CMK (cell line): ENCODE measurements at regions not wholly inside any gene's neighbourhood (a gene's known extent, or its start where the extent isn't known, plus 50 kb on each side); places are given as distances from the start of the nearest gene placed in this dataset.
A peak's percentile ranks its signal among the peaks of the same experiment; 100 is the strongest.
"Not testable (repeated sequence)": the region's sequence is repeated elsewhere in the genome, so short reads cannot be mapped to it uniquely, and the experiment has no call there.

Source experiments
- DNase-seq: peaks from one replicate; pipeline ENCODE4 v3.0.0-alpha.2; 2010; ENCODE audit warnings: low read depth

DNA sequence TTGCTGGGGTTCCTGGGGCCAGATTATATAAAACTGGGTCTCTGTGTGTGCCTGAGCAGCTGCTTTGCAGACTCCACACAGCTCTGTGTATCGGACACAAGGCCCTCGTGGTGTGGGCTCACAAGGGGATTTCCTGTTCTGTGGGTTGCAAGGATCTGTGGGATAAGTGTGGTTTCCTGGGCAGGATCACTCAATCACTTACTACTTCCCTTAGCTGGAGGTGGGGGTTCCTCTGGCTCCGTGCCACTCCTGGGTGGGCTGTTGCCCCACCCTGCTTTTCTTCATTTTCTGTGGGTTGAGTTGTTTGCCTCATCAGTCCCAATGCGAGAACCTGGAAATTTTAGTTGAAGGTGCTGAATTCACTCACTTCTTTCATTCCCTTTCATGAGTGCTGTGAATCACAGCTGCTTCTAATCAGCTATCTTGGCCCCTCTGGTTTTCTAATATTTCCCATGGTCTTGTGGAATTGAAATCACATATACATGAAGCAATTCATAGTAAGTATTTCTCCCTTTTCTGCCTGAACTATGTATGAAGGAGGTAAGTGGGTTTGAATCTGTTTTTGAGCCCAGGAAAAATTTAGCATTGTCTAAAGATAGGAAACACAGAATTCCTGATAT lies 196.3 kb downstream of the DCDC2C start:
- no peak for DNase-seq

DNA sequence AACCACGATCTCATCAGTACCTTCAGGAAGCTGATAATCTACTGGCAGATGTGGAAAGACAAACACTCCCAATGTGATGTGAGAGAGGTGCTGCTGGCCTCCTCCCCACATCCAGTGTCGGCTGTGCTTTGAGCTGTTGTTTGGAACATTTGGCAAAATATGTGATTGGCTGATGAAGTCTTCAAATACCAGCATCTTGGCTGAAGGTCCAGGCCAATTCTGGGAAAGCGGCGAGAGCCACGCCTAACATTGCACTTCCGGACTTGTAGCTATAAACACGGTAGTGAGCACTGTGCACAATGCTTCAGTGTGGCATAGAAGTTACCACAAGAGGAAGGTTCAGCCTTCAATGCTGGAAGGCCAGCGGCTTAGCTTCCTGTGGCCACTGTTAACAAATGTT lies 198.8 kb downstream of the DCDC2C start:
- no peak for DNase-seq

DNA sequence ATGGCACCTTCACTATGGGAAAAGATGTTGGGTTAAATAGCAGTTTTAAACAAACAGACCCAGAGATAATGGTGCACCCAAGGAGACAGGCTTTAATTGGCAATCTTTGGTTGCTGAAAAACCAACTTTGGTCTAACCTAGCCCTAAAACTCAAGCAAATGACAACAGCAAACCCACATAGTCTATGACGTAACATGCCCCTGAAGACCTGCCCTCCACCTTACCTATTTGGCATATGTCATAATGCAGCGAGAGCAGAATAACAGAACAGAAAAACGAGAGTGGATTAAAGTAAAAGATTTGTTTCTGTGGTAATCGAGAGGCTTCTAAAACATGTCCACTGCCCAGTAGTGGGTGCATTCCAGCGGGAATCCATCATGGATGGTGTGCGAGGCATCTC lies 200.7 kb downstream of the DCDC2C start:
- no peak for DNase-seq

- DNase-seq, result not testable (repeated sequence)
These were observed 205.1 kb downstream of the DCDC2C start for GRCh38 chr2:3908498-3908897.

- no peak for DNase-seq
These were observed 208.6 kb downstream of the DCDC2C start for GRCh38 chr2:3911882-3912455.

DNA sequence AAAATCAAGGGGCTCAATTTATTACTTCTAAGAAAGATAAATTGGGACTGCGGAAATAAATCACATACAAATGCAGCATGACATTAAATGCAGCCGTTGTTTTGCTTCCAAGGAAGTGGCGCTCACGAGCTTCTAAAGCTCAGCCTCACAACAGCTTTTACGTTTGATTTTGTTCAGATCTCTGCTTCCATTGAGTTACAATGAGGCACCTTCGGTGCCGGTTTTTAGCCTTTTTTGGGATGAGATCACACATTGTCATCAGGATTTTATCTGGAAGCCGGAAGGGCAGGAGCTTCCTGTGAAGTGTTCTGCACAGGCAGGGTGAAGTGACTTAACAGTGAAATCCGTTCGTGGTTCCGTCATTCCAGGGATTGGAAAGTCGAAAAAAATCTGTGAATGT lies 209.8 kb downstream of the DCDC2C start:
- no peak for DNase-seq

- DNase-seq, result no peak
These were observed 210.9 kb downstream of the DCDC2C start for GRCh38 chr2:3914241-3914640.

DNA sequence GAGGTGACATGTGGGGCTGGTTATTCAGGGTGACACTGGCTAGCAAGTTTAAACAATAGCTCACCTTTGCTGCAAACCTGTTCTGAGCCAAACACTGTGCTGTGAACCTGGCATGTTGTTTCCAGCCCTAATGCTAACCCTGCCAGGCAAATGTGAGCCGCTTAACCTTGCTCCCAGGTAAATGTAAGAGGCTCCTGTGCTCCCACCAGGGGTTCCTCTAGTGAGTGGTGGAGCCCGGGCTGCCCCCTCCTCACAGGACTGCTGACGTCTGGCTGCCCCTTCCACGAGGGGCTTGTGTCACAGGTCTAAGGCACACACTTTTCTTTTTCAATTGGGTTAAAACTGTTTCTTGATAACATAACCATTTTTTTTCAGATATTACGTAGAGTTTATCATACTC lies 223.7 kb downstream of the DCDC2C start:
- DNase-seq, result no peak

GRCh38 chr2:3929374-3929773 lies 226.0 kb downstream of the DCDC2C start:
- no peak for DNase-seq

GRCh38 chr2:3930246-3930645 lies 226.9 kb downstream of the DCDC2C start:
- DNase-seq, result no peak

GRCh38 chr2:3940661-3941060 lies 237.3 kb downstream of the DCDC2C start:
- no peak for DNase-seq

DNA sequence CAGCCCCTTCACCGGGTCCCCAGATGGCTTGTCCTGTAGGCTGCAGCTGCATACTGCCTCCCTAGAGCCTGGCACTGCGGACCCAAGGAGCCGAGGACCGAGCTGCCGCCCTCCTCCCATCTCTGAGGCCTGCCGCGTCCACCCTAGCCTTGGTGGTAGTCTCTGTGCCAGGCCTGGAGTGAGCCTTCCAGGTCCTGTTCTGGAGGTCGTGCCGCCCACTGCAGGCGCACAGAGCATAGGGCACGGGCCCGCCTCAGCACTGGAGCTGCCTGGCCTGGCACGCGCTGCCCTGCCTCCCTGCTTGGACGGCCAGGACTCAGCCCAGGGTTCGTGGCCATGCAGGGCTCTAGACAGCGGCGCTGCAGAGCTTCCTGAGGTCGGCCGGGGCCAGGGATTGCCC lies 239.5 kb downstream of the DCDC2C start:
- no peak for DNase-seq

- no peak for DNase-seq
These were observed 240.7 kb downstream of the DCDC2C start for GRCh38 chr2:3944071-3944470.

DNA sequence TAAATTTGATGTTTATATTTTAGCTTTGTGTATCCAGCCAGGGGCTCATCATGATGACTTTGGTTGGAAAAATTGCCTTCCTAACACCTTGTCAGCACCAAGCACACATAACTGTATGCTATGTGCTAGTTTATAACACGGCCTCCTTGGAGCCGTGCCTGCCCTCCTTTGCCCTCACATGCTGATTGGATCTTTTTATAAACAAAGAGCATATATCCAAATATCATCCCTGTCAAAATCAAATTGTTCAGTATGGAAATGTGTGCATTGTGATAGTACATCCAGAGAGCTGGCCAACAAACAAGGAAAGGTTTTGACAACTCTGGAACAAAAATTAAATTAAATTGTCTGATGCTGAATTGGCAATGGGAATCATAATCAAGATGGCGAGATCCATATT lies 241.5 kb downstream of the DCDC2C start:
- DNase-seq, result no peak

- no peak for DNase-seq
These were observed 244.8 kb downstream of the DCDC2C start for GRCh38 chr2:3948191-3948590.

DNA sequence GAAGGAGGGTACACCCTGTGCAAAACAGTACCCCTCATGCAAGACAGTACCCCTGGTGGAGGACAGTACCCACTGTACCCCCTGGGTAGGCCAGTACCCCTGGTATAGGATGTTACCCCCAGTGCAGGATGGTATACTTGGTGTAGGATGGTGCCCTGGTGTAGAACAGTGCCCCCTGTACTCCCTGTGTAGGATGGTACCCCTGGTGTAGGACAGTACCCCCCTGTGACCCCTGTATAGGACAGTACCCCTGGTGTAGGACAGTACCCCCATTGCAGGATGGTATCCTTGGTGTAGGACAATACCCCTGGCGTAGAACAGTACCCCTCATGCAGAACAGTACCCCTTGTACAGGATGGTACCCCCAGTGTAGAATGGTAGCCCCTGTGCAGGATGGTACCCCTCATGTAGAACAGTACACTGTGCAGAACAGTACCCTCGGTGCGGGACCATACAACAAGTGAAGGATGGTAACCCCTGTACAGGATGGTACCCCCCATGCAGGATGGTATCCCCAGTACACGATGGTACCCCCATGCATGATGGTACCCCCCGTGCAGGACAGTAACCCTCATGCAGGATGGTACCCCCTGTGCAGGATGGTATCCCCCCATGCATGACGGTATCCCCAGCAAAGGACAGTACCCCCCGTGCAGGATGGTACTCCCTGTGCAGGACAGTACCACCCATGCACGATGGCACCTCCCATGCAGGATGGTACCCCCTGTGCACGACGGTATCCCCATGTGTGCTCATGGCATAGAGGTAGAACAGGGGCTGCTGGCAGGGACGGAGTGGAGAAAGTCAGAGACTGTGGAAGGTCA lies 248.0 kb downstream of the DCDC2C start:
- no peak for DNase-seq

- no peak for DNase-seq
These were observed 249.6 kb downstream of the DCDC2C start for GRCh38 chr2:3952866-3953516.

- DNase-seq, result no peak
These were observed 250.9 kb downstream of the DCDC2C start for GRCh38 chr2:3954261-3954660.

DNA sequence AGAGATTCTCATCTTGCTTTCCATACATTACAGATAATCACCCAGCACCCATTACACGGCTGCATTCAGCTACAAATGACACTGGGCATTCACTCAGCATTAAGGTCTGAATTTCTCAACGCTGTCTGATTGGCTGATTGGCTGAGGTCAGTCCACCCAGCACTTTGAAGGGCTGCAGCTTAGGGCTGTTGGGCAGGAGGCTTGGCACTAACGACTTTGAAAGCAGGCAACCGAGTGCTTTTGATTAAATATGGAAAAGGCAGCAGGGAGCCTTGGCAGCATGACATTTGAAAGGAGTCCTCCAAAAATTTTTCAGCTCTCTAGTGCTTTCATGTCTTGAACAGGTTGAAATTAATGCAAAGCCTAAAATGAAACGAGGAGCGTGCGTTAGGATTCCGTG lies 253.0 kb downstream of the DCDC2C start:
- DNase-seq, result no peak

DNA sequence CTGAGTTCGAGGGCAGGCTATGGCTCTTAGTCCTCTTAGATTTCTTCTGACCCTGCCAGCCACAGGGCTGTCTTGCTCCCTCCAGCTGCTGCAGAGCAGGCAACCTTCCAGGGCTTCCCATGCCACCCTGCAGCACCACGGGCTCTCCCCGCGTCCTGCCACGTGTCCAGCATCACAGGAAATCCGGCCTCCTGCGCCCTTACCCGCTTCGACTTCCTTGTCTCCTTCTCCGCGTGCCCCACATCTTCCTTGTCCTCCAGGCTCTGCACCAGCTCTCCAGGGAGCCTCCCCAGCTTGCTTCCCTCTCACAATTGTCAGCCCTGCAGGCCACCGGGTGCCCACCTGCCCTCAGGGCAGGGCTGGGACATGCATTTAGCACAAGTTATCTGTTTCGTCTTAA lies 253.5 kb downstream of the DCDC2C start:
- no peak for DNase-seq

DNA sequence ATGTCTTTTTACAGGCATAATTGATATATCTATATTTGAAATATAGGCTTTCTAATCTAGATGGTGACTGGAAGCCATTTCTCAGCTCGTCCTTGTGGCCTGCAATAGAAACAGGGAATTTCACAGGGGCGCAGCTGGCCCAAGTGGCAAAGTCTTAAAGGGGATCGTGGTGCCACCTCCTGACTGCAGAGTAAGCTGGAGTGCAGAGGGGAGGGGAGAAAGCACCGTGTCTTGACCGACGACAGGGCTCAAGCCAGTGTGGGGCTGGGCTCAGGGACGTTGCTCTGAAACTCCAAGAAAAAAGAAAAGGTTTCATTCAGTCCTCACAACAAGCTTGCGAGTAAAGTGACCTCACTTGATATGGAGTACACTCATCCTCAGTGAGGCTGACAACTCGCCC lies 255.1 kb downstream of the DCDC2C start:
- DNase-seq, result no peak

DNA sequence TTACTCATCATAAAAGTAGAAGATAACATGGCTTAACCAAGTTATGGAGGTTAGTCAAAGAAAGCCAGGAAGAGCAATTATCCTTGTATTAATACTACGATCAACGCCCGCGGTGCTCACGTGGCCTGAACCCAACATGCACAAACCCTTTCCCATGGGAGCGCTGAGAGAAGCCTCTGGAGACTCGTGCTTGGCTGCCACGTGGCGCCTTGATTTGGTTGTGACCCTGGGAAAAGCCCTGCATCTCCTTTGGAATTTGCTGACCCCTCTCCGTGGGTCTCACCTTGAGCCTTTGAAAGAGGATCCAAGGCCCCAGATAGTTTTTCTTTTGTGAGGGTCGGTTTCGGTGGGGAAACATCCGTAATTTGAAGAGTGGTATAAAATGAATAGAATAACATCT lies 255.6 kb downstream of the DCDC2C start:
- no peak for DNase-seq

- peak; percentile 7 for DNase-seq
These were observed 256.0 kb downstream of the DCDC2C start for GRCh38 chr2:3959372-3959771.
